ENCODE measurements at regions not wholly inside any gene's neighbourhood (a gene's known extent, or its start where the extent isn't known, plus 50 kb on each side); places are given as distances from the start of the nearest gene placed in this dataset.

GRCh38 chr20:23153696-23154341 is 67.7 kb upstream of the CD93 start:
- DNase-seq (ENCODE audit: low spot score), result no peak
- FAIRE-seq, result no peak

GRCh38 chr20:23152902-23153301 is 66.8 kb upstream of the CD93 start:
- DNase-seq (ENCODE audit: low spot score) (no peak), FAIRE-seq (no peak)

- FAIRE-seq (no peak), DNase-seq (ENCODE audit: low spot score) (no peak)
Measured at GRCh38 chr20:23152308-23152892, 66.3 kb upstream of the CD93 start.

GRCh38 chr20:23151885-23152284 is 65.8 kb upstream of the CD93 start:
- FAIRE-seq (no peak), DNase-seq (ENCODE audit: low spot score) (no peak)

- DNase-seq (ENCODE audit: low spot score), result no peak
- FAIRE-seq, result no peak
Measured at GRCh38 chr20:23151008-23151703, 65.0 kb upstream of the CD93 start.

- DNase-seq (ENCODE audit: low spot score) (no peak), FAIRE-seq (no peak)
Measured at GRCh38 chr20:23150304-23151007, 64.3 kb upstream of the CD93 start.

GRCh38 chr20:23149623-23150279 is 63.6 kb upstream of the CD93 start:
- FAIRE-seq, result no peak

GRCh38 chr20:23148731-23149570 is 62.8 kb upstream of the CD93 start:
- no peak for FAIRE-seq
- DNase-seq (ENCODE audit: low spot score), result no peak

More at GRCh38 chr20:23149623-23150279, 63.6 kb upstream of the CD93 start:
- DNase-seq (ENCODE audit: low spot score), result no peak

GRCh38 chr20:23147964-23148730 is 62.0 kb upstream of the CD93 start:
- DNase-seq (ENCODE audit: low spot score) (peak; percentile 47), FAIRE-seq (no peak)

GRCh38 chr20:23147647-23147963 is 61.5 kb upstream of the CD93 start:
- DNase-seq (ENCODE audit: low spot score) (no peak), FAIRE-seq (no peak)

- DNase-seq (ENCODE audit: low spot score) (no peak), FAIRE-seq (no peak)
Measured at GRCh38 chr20:23146857-23147637, 60.9 kb upstream of the CD93 start.

- FAIRE-seq, result no peak
Measured at GRCh38 chr20:23146181-23146580, 60.1 kb upstream of the CD93 start.

GRCh38 chr20:23145281-23145700 is 59.2 kb upstream of the CD93 start:
- DNase-seq (ENCODE audit: low spot score) (no peak), FAIRE-seq (no peak)

More at GRCh38 chr20:23146181-23146580, 60.1 kb upstream of the CD93 start:
- DNase-seq (ENCODE audit: low spot score), result no peak

GRCh38 chr20:23144856-23145255 is 58.7 kb upstream of the CD93 start:
- FAIRE-seq (no peak), DNase-seq (ENCODE audit: low spot score) (no peak)

- FAIRE-seq (no peak), DNase-seq (ENCODE audit: low spot score) (no peak)
Measured at GRCh38 chr20:23143986-23144690, 58.0 kb upstream of the CD93 start.

- FAIRE-seq (no peak), DNase-seq (ENCODE audit: low spot score) (peak; percentile 82)
Measured at GRCh38 chr20:23143098-23143497, 57.0 kb upstream of the CD93 start.

- DNase-seq (ENCODE audit: low spot score) (no peak), FAIRE-seq (no peak)
Measured at GRCh38 chr20:23142162-23143050, 56.3 kb upstream of the CD93 start.

Measured in urothelium cell line (cell line).